H9 (cell line): ENCODE measurements at regions not wholly inside any gene's neighbourhood (a gene's known extent, or its start where the extent isn't known, plus 50 kb on each side); places are given as distances from the start of the nearest gene placed in this dataset.

ENCODE experiments used
- DNase-seq: peaks from one replicate; pipeline ENCODE4 v3.0.0-alpha.2; 2017
- H2AFZ ChIP-seq: one replicate; pipeline ENCODE4 v1.6.1; 2013; ENCODE audit warnings: mild to moderate bottlenecking, low read length, control low read depth, moderate library complexity
- H2AK5ac ChIP-seq: 2 replicates; pipeline ENCODE4 v1.6.1; 2013; ENCODE audit warnings: low read length, control low read depth, mixed read lengths; ENCODE audit not compliant: insufficient read length
- H2BK120ac ChIP-seq: one replicate; pipeline ENCODE4 v1.6.1; 2013; ENCODE audit warnings: low read depth, mild to moderate bottlenecking, low read length, control low read depth, inconsistent platforms; ENCODE audit not compliant: poor library complexity, severe bottlenecking
- H2BK12ac ChIP-seq: 2 replicates; pipeline ENCODE4 v1.6.1; 2013; ENCODE audit warnings: low read length, control low read depth, mixed read lengths, low read depth; ENCODE audit not compliant: insufficient read length
- H2BK15ac ChIP-seq: 2 replicates; pipeline ENCODE4 v1.6.1; 2013; ENCODE audit warnings: low read depth, low read length, control low read depth
- H2BK20ac ChIP-seq: one replicate; pipeline ENCODE4 v1.6.1; 2013; ENCODE audit warnings: low read depth, mild to moderate bottlenecking, low read length, control low read depth, inconsistent platforms; ENCODE audit not compliant: poor library complexity, severe bottlenecking
- H2BK5ac ChIP-seq: 2 replicates; pipeline ENCODE4 v1.6.1; 2013; ENCODE audit warnings: low read length, control low read depth, mixed read lengths; ENCODE audit not compliant: insufficient read length
- H3K14ac ChIP-seq: 2 replicates; pipeline ENCODE4 v1.6.1; 2013; ENCODE audit warnings: low read length, control low read depth; ENCODE audit not compliant: insufficient read depth
- H3K18ac ChIP-seq: 2 replicates; pipeline ENCODE4 v1.6.1; 2013; ENCODE audit warnings: low read depth, mild to moderate bottlenecking, mixed read lengths, low read length, control low read depth; ENCODE audit not compliant: insufficient read length
- H3K23ac ChIP-seq: 2 replicates; pipeline ENCODE4 v1.6.1; 2013; ENCODE audit warnings: low read length, control low read depth, mixed read lengths, low read depth; ENCODE audit not compliant: insufficient read length
- H3K23me2 ChIP-seq: 2 replicates; pipeline ENCODE4 v1.6.1; 2013; ENCODE audit warnings: low read depth, mild to moderate bottlenecking, mixed read lengths, low read length, control low read depth; ENCODE audit not compliant: insufficient read length, poor library complexity, severe bottlenecking
- H3K27ac ChIP-seq: 2 replicates; pipeline ENCODE4 v1.5.1; 2013; ENCODE audit warnings: low read length, control low read depth, mixed read lengths, low read depth; ENCODE audit not compliant: insufficient read length
- H3K27me3 ChIP-seq: 2 replicates; pipeline ENCODE4 v1.6.1; 2013; ENCODE audit warnings: low read length, control low read depth, inconsistent platforms; ENCODE audit not compliant: insufficient read depth
- H3K4ac ChIP-seq: 2 replicates; pipeline ENCODE4 v1.6.1; 2013; ENCODE audit warnings: low read depth, mild to moderate bottlenecking, control low read depth, inconsistent platforms, low read length, moderate library complexity
- H3K4me1 ChIP-seq: 2 replicates; pipeline ENCODE4 v1.6.1; 2013; ENCODE audit warnings: low read length, control low read depth, inconsistent platforms; ENCODE audit not compliant: insufficient read depth
- H3K4me2 ChIP-seq: 2 replicates; pipeline ENCODE4 v1.6.1; 2013; ENCODE audit warnings: low read length, control low read depth, mixed read lengths; ENCODE audit not compliant: insufficient read length, insufficient read depth
- H3K56ac ChIP-seq: 2 replicates; pipeline ENCODE4 v1.6.1; 2013; ENCODE audit warnings: low read depth, mild to moderate bottlenecking, mixed read lengths, low read length, control low read depth; ENCODE audit not compliant: insufficient read length
- H3K79me1 ChIP-seq: 2 replicates; pipeline ENCODE4 v1.6.1; 2013; ENCODE audit warnings: low read depth, mild to moderate bottlenecking, moderate library complexity, low read length, control low read depth, inconsistent platforms; ENCODE audit not compliant: insufficient read depth, poor library complexity, severe bottlenecking
- H3K79me2 ChIP-seq: 2 replicates; pipeline ENCODE4 v1.6.1; 2013; ENCODE audit warnings: low read length, control low read depth, inconsistent platforms; ENCODE audit not compliant: insufficient read depth
- H3K9ac ChIP-seq: 2 replicates; pipeline ENCODE4 v1.6.1; 2013; ENCODE audit warnings: low read length, control low read depth, mixed read lengths; ENCODE audit not compliant: insufficient read length; ENCODE audit errors: extremely low read depth
- H3K9me3 ChIP-seq: one replicate; pipeline ENCODE4 v1.6.1; 2013; ENCODE audit warnings: low read depth, low read length, inconsistent platforms; ENCODE audit not compliant: control insufficient read depth
- H3T11ph ChIP-seq: one replicate; pipeline ENCODE4 v1.6.1; 2013; ENCODE audit warnings: mild to moderate bottlenecking, low read length, control low read depth, inconsistent platforms
- H4K20me1 ChIP-seq: one replicate; pipeline ENCODE4 v1.6.1; 2013; ENCODE audit not compliant: control insufficient read depth, insufficient read length, insufficient read depth
- H4K5ac ChIP-seq: 2 replicates; pipeline ENCODE4 v1.6.1; 2013; ENCODE audit warnings: low read depth, mild to moderate bottlenecking, mixed read lengths, low read length, control low read depth; ENCODE audit not compliant: insufficient read length
- H4K8ac ChIP-seq: replicated peaks from 2 replicates; pipeline ENCODE4 v1.6.1; 2013; ENCODE audit warnings: low read length, control low read depth, mixed read lengths, low read depth; ENCODE audit not compliant: insufficient read length
- H4K91ac ChIP-seq: 2 replicates; pipeline ENCODE4 v1.6.1; 2013; ENCODE audit warnings: low read depth, mild to moderate bottlenecking, moderate library complexity, mixed read lengths, low read length, control low read depth; ENCODE audit not compliant: insufficient read length
- H3K27ac Mint-ChIP-seq, 3 experiments: 2 replicates in 2 of 3; 3 replicates in 1 of 3; pipeline ENCODE4 v1.8.0; 2020 to 2021; ENCODE audit warnings: mixed read lengths in 3 of 3, mild to moderate bottlenecking in 1 of 3, moderate library complexity in 1 of 3
- H3K27me3 Mint-ChIP-seq: 2 replicates; pipeline ENCODE4 v1.8.0; 2021; ENCODE audit warnings: low read depth, mild to moderate bottlenecking, moderate library complexity, mixed read lengths
- H3K36me3 Mint-ChIP-seq, 3 experiments: 2 replicates in 2 of 3; 3 replicates in 1 of 3; pipeline ENCODE4 v1.8.0; 2020 to 2021; ENCODE audit warnings: low read depth in 3 of 3, mixed read lengths in 3 of 3; ENCODE audit not compliant: insufficient read depth in 1 of 3
- H3K4me1 Mint-ChIP-seq, 2 experiments: 2 replicates each; pipeline ENCODE4 v1.8.0; 2020; ENCODE audit warnings: mixed read lengths in 2 of 2
- H3K4me3 Mint-ChIP-seq, 2 experiments: 2 replicates in 1 of 2; 3 replicates in 1 of 2; pipeline ENCODE4 v1.8.0; 2020 to 2021; ENCODE audit warnings: mild to moderate bottlenecking in 2 of 2, mixed read lengths in 2 of 2, moderate library complexity in 1 of 2
- H3K9me3 Mint-ChIP-seq, 2 experiments: 2 replicates in 1 of 2; 3 replicates in 1 of 2; pipeline ENCODE4 v1.8.0; 2020; ENCODE audit warnings: mild to moderate bottlenecking in 2 of 2, mixed read lengths in 2 of 2, moderate library complexity in 1 of 2
- WGBS: extraction: QIAGEN DNeasy Blood & Tissue Kit; methylation state at CpG from one replicate; pipeline ENCODE4 v1.1.7; 2013; ENCODE audit warnings: missing lambda C conversion rate, low lambda C conversion rate, mixed read lengths; ENCODE audit not compliant: insufficient read length; ENCODE audit errors: extremely low coverage; 5-methylcytosine and 5-hydroxymethylcytosine counted together
- TF ChIP-seq, protein P1 (sequence below): fragments of 200-600 bp; sonication (generic); conservative IDR thresholded peaks from 3 replicates; pipeline ENCODE4 v1.8.0; 2021; ENCODE audit warnings: antibody characterized with exemption, mild to moderate bottlenecking

DNA sequence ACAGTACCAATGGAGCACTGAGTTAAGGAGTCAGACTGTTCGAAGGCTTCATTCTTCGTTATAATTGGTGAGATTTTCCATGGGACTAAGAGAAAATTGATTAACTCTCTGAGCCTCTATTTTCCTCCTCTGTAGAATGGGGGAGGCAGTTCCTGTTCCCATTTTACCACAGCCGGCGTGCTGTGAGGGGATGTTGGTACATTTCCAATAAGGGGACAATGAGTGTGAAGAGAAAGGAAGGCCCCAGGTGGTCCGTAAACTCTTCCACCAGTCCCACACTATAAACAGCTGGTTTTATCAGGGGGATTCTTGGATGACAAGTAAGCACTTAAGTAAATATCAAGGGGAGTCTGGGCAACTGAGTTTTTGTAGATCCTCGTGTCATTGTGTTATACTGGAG lies 109.9 kb downstream of the DAD1 start:
- no peaks in the 10 kb centered on the region for H3K36me3 Mint-ChIP-seq
- Histone ChIP-seq H3K4ac (no peak overlapping the region), H2BK20ac (no peak overlapping the region), H3K9me3 (no peaks in the 10 kb centered on the region), H2BK5ac (no peak overlapping the region), H4K5ac (no peak overlapping the region), H3K9ac (no peak overlapping the region), H3K27ac (no peak overlapping the region), H3K4me1 (peaks cover 8% of the 10 kb centered on the region), H3T11ph (no peak overlapping the region), H2BK120ac (no peak overlapping the region), H2AK5ac (no peak overlapping the region), H3K18ac (no peak overlapping the region), H3K23me2 (no peaks in the 10 kb centered on the region), H4K20me1 (no peaks in the 10 kb centered on the region), H2BK15ac (no peak overlapping the region), H4K8ac (no peak overlapping the region), H2AFZ (no peak overlapping the region), H3K79me2 (no peaks in the 10 kb centered on the region), H3K79me1 (no peaks in the 10 kb centered on the region), H3K27me3 (no peaks in the 10 kb centered on the region), H3K23ac (no peak overlapping the region), H3K56ac (no peak overlapping the region), H4K91ac (no peak overlapping the region), H3K4me2 (no peak overlapping the region), H2BK12ac (no peak overlapping the region), H3K14ac (no peak overlapping the region)
- TF ChIP-seq, protein P1, sequence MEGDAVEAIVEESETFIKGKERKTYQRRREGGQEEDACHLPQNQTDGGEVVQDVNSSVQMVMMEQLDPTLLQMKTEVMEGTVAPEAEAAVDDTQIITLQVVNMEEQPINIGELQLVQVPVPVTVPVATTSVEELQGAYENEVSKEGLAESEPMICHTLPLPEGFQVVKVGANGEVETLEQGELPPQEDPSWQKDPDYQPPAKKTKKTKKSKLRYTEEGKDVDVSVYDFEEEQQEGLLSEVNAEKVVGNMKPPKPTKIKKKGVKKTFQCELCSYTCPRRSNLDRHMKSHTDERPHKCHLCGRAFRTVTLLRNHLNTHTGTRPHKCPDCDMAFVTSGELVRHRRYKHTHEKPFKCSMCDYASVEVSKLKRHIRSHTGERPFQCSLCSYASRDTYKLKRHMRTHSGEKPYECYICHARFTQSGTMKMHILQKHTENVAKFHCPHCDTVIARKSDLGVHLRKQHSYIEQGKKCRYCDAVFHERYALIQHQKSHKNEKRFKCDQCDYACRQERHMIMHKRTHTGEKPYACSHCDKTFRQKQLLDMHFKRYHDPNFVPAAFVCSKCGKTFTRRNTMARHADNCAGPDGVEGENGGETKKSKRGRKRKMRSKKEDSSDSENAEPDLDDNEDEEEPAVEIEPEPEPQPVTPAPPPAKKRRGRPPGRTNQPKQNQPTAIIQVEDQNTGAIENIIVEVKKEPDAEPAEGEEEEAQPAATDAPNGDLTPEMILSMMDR: no peak
- H3K4me1 Mint-ChIP-seq: peaks cover 30 to 49% of the 10 kb centered on the region in 2 experiments
- no CpG with 5 or more reads among the region's 6 CpGs for WGBS
- no peak overlapping the region for H3K27ac Mint-ChIP-seq
- H3K4me3 Mint-ChIP-seq: no peak overlapping the region; a peak in 1 of 5 replicates
- H3K9me3 Mint-ChIP-seq: no peaks in the 10 kb centered on the region
- DNase-seq: no peak
- H3K27me3 Mint-ChIP-seq: no peaks in the 10 kb centered on the region; the same call in 1 of the 2 replicates
